SIG-M5 treated with dmso at 0.1 percent for 504 hours (cell line): ENCODE measurements at regions not wholly inside any gene's neighbourhood (a gene's known extent, or its start where the extent isn't known, plus 50 kb on each side); places are given as distances from the start of the nearest gene placed in this dataset.
"Not testable (repeated sequence)": the region's sequence is repeated elsewhere in the genome, so short reads cannot be mapped to it uniquely, and the experiment has no call there.

ENCODE experiments used
- DNase-seq: peaks from one replicate; lab custom pipeline; 2025; ENCODE audit not compliant: unreplicated experiment; lab: John Stamatoyannopoulos, UW

DNA sequence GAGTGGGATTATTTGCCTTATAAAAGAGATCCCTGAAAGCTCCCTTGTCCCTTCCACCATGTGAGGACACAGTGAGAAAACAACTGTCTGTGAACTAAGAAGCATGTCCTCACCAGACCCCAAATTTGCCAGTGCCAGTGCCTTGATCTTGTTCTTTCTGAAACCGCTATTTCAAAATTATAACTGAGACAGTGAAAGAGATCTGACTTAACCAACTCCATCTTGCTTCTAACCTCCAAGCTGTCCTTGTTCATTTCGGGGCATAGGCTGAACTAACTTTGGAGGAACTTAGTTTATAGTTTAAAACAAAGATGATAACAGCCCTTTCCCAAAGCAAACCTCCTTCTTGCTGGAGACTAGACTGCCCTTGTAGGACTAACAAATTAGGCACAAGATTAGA is 563.9 kb downstream of the ADCYAP1 start:
- DNase-seq = no peak

GRCh38 chr18:1475867-1476266 is 571.2 kb downstream of the ADCYAP1 start:
- no peak for DNase-seq

GRCh38 chr18:1480309-1480708 is 575.6 kb downstream of the ADCYAP1 start:
- no peak for DNase-seq

DNA sequence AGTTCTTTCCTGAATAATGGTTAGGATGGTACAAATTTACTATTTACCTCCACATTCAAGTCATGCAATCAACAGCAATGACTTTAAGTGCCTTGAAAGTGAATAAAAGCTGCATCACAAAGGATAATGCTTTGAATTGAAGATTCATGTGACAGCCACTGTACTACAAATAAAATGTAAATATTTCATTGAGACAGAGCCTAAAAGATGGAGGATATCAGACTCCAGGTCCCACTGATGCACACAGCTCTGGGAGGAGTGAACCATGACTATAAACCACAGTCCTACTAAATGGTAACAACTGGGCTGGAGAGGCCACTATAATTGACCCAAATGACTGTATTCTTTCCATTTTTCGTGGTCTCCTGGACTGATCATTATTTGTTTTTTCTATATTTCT is 576.9 kb downstream of the ADCYAP1 start:
- DNase-seq = no peak

GRCh38 chr18:1483385-1483784 is 578.7 kb downstream of the ADCYAP1 start:
- no peak for DNase-seq

DNA sequence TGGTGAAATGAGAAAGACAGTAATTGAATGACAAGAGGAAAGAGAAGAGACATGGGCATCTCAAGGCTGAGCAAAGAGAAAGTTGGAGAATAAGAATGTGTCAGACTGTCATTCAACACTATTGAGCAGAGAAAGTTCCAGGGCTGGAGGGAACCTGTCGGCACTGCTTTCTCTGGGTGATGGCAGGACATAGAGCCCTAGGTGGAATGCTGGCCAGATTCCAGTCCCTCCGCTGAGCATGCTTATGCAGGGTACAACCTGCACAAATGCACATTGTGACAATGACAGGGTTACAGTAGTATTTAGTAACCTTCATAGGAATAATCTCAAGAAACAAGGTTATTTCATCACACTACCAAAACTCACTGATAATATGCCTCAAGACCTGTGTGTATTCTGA is 582.8 kb downstream of the ADCYAP1 start:
- no peak for DNase-seq

DNA sequence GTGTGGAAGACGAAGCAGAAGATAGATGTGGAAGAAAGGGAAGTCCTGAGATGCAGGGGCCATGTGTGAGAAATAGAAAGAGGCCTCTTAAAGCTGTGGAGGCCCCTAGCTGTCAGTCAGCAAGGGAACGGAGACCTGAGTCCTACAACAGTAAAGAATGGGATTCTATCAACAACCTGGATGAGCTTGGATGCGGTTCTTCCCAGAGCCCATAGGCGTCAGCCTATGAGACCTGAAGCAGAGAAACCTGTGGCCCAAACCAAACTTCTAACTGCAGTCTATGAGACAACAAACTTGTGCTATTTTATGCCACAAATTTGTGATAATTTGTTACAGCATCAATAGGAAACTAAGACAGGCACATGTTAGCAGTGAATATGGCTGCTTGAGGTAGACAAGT is 583.7 kb downstream of the ADCYAP1 start:
- DNase-seq = no peak

GRCh38 chr18:1488957-1489356 is 584.3 kb downstream of the ADCYAP1 start:
- no peak for DNase-seq

DNA sequence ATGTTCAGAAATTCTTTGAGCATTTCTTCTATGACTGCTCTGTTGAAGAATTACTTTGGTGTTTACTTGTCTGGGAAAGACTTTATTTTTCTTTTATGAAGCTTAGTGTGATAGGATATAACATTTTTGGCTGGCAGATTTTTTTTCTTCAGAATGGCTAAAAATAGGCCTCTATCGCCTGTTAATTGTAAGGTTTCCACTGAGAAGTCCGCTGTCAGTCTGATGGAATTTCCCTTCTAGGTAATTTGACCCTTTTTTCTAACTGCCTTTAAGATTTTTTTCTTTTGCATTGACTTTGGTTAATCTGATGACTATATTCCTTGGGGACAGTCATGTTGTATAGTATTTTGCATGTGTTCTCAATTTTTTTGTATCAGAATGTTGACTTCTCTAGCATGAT is 590.7 kb downstream of the ADCYAP1 start:
- DNase-seq = no peak

DNA sequence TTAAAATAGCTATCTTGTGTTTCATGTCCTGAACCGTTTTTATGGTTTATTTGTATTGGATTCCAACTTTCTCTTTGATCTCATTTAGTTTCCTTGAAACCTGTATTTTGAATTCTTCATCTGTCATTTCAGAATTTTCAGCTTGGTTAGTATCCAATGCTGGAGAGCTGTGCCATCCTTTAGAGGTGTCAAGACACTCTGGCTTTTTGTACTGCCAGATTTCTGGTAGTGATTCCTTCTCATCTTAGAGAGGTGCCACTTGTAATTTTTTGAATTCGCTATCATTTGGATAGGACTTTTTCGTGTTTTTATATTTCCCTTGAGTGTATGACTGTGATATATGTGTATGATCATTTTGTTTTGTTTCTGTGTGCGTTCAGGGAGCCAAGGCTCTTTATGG is 591.4 kb downstream of the ADCYAP1 start:
- DNase-seq = no peak

GRCh38 chr18:1498216-1498615 is 593.5 kb downstream of the ADCYAP1 start:
- no peak for DNase-seq

DNA sequence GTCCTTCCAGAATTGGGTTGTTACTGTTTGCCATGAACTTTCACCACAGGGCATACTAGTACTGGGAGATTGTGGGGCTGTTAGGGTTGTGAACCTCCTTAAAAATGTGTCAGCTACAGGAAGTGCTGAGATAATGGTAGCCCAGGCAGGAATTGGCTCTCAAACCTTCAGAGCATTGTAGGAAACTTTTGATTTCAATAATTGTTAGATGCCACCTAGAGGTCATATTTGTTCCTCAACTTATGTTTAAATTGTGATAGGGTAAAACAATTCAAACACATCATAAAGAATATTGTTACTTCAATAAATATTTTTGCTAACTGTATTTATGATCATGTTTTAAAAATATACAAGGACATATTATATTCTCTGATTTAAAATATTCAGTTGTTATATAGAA is 594.6 kb downstream of the ADCYAP1 start:
- DNase-seq = no peak

DNA sequence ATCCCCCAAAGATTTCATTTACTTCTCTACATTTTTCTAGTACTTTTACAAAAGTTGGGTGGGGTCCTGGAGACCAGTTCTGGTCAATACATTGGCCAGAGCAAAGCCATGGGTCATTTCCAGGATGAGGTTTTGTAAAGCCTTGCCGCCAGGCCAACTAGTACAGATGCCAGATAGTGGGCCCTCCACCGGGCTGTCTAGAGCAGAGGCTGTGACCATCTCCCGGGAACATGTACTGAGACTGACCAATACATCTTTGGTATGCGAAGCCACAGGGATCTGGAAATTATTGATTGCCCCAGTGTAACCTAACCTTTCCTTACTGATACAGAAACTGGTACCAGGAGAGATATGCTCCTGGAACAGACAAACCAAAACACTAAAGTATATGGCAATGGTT is 599.2 kb downstream of the ADCYAP1 start:
- no peak for DNase-seq

GRCh38 chr18:1505856-1506255 is 601.2 kb downstream of the ADCYAP1 start:
- no peak for DNase-seq

DNA sequence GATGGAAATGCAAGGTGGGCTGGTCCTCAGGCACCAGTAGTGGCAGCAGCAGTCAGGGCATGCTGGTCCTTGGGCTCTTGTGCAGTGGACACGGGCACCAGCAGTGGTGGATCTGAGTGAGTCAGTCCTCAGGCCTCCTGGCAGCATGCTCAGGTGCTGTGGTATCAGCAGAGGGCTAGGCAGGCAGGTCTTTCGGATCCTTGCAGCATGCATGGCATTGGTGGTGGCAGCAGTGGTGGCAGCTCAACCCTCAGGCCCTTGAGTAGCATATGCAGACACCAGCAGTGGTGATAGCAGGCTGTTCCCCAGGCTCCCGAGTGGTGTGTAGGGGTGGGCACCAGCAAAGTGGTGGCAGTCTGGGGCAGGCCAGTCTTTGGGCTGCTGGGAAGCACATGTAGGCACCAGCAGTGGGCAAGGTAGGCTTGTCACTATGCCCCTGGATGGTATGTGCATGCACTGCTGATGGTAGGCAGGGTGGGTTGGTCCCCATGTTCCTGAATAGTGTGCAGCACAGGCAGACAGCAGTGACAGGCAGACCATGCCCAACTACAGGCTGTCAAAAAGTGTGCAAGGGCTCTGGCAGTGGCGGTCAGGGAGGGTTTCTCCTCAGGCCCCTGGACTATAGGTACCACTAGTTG is 606.0 kb downstream of the ADCYAP1 start:
- DNase-seq = no peak

GRCh38 chr18:1511619-1512311 is 607.1 kb downstream of the ADCYAP1 start:
- no peak for DNase-seq

DNA sequence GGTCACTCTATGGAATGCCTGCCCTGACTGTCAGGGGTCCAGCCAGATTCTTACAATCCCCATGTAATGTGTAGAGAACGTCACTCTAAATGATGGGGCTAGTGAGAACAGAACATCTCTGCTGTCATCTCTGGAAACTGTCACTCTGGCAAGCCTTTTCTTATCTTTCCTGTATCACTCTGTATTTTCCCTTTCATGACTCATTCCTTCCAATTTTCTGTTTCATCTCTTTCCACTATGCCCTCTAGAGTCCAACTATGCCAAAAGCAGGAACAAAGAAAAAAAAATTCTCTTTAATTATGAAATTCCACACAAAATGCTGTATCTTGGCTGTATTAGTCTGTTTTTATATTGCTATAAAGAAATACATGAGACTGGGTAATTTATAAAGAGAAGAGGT is 608.8 kb downstream of the ADCYAP1 start:
- no peak for DNase-seq

DNA sequence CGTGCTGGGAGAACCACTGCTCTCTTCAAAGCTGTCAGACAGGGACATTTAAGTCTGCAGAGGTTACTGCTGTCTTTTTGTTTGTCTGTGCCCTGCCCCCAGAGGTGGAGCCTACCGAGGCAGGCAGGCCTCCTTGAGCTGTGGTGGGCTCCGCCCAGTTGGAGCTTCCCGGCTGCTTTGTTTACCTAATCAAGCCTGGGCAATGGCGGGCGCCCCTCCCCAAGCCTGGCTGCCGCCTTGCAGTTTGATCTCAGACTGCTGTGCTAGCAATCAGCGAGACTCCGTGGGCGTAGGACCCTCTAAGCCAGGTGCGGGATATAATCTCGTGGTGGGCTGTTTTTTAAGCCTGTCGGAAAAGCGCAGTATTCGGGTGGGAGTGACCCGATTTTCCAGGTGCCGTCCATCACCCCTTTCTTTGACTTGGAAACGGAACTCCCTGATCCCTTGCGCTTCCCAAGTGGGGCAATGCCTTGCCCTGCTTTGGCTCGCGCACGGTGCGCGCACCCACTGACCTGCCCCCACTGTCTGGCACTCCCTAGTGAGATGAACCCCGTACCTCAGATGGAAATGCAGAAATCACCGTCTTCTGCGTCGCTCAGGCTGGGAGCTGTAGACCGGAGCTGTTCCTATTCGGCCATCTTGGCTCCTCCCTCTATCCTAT is 617.0 kb downstream of the ADCYAP1 start:
- not testable (repeated sequence) for DNase-seq

DNA sequence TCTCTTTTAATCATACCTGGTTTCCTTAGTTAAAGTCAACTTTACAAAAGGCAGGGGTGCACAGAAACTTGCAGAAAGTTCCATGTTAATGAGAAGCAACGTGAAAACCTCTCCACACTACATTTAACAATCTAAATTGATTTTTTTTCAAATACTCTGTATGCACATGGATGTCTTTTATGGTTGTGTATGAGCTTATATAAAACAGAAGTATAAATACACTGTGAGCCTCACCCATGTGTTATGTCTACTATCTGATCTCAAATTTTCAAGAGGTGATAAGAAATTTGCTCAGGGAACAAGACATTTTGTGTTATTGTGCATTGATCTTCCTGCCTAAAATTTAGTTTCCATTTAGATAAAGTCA is 617.6 kb downstream of the ADCYAP1 start:
- no peak for DNase-seq

GRCh38 chr18:1526991-1527390 is 622.3 kb downstream of the ADCYAP1 start:
- no peak for DNase-seq

GRCh38 chr18:1527805-1528204 is 623.1 kb downstream of the ADCYAP1 start:
- no peak for DNase-seq

- DNase-seq = no peak
Observed at GRCh38 chr18:1528447-1528846, 623.8 kb downstream of the ADCYAP1 start.
